ENCODE measurements at regions not wholly inside any gene's neighbourhood (a gene's known extent, or its start where the extent isn't known, plus 50 kb on each side); places are given as distances from the start of the nearest gene placed in this dataset.

DNA sequence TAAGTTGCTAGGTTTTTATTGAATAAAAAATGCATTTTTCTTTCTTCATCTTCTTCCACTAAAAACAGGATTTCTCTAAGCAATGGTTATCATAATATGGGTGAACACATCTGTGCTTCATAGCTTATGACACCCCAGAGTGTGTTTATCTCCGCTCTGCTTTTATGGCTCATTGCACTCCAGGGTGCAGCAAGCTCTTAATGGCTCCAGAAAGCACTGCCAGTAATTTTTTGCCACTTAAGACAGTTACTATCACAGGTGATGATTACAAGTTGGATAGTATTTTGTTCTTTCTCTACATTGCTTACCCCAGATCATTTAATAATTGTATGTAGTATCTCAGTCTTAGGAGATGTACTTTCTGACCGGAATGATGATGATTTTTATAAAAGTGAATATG is 239.3 kb upstream of the CDH20 start:
- DNase-seq, result peak in 1 of 2 experiments; percentile 21

DNA sequence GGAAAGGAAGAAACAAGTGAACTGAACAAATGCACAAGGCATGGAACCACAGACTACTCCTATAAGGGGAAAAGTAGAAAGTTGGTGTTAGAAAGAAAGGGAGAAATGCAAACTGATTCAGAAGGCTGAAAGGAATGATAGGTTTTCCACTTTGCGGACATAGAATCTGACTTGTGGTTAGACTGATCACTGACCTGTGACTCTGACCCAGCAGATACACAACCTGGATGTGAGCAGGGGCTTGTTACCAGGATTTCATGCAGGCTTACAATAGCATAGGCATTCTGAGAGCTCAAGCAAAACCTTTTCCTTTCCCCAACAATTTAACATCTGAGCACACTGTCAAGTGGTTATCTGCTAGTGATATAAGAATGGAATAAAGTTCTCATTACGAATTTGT is 237.0 kb upstream of the CDH20 start:
- no peak for DNase-seq

DNA sequence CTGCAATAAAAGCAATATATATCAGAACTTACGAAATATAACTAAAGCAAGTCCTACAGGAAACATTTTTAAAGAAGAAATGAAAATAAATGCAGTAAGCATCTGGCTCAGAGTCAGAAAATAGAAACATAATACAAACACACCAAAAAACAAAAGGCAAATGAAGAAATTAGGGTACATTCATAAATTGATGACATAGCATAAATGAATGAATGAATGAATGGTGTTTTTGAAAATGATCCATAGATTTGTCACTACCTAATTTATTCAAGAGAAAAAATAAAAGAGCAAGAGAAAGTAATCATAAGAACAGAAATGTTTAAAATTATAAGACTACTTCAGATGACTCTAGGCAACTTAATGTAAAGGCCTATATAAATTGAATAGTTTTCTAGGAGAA is 226.1 kb upstream of the CDH20 start:
- DNase-seq, result no peak

DNA sequence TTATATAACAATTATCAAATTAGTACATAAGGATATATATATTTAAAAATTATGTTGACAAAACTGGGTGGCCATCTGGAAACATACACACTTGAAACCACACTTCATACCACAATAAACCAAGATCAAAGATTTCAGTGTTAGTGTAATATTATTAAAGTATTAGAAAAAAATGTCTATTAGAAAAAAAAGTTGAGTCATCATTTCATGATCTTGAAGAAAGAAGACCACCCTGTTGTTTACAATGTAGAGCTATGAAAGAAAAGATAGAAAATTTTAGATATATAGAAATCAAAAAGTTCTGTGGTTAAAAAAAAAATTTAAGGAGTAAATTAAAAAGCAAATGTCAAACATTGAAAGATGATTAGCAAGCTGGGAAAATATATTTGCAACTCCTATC is 224.5 kb upstream of the CDH20 start:
- DNase-seq, result no peak

DNA sequence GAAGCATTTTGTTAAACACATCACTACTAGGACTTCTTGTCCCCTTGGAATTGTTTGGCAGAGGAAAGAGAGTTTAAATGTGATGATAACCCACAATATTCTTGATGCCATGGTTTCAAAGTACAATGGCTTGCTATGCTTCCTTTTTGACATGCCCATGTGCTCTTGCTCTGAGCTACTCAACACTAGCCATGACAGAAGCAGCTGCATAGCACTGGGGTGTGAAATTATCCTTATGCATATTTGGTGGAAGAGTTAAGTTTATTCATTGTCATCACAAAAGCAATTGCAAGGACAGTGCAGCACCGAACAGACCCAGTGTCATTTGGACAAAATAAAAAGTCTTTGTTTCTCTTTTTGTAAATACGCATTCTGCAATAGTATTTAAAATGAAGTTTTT is 209.9 kb upstream of the CDH20 start:
- no peak for DNase-seq

DNA sequence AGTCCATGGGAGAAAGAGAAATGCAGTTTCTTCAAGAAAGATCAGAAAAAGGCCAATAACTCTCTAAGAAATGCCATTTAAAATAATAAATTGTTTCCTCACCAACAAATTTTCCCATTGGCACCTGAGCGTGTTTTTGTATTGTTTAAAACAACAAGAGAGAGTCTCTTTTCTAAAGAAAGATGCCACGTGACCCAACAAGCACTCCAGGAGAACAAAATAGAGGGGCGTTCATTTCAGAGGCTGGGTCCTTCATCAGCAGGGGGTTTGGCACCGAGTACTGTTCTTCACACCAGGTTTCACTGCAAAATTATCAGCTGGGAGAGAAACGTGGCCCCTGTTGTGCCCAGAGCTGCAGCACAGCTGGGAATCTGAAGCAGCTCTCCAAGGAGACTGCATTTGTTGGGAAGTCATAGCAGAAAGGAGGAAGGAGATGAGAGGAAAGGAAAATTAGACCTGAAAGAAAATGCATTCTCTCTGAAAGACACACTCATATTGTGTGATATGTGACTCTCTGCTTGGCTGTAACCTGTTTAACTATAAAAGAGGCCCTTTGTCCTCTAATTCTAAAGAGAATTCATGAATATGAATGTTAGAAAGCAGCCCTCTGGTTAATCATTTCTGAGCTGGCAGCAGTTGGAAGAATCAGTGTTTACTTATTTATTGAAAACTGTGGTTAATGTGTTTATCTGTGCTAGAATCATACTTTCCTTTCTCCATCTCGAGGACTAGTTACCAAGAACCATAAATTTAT is 205.3 kb upstream of the CDH20 start:
- DNase-seq, result no peak

DNA sequence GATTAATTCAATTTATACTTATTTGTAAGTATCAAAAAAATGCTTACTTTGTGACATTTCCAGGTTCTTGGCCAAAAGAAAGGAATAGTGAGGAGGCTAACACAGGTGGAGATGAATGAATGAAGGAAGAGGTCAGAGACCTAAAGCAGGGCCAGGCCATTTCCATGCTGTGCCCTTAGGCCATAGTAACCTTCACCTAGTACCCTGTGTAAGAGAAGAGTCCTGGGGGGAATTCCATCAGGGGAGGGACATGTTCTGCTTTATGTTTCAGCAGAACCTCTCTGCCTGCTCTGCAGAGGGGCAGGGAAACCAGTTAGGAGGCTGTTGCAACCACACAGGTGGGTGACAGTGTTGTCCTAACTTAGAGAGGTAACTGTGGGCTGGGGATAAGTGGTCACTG is 204.2 kb upstream of the CDH20 start:
- DNase-seq, result no peak

DNA sequence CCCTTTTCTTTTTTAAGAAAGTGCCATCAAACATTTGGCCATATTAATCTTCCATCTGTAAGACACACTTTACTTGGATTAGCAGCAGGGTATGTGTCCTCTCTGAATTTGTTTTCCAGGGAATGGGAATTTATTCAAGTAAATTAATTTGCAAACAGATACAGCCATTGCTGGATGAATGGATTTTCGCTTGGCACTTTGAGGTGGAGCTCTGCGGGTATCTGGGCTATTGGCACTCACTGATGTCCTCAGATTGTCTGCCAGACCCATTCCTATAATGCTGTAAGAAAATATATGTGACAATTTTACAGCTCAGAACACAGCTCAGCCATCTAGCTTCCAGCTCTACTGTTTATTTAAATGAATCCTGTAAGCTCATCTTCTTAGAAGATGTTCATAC is 201.2 kb upstream of the CDH20 start:
- no peak for DNase-seq

DNA sequence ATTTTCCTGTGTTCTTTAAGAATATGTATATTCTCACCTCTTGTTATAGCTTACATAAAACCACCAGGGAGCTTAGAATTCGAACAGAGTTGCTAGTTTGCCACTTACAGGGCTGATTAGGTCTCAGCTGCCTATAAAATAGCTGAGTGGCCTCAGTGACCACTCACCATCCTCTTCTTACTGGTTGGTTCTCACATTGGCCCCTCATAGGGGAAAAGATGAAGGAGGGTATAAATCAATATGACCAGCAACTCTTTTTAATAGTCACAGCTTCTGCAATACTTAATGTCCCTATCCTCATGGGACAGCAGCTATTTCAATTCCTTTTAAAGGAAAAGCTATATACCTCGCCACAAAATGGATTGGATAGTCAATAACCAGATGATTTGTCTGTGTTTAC is 199.4 kb upstream of the CDH20 start:
- no peak for DNase-seq

DNA sequence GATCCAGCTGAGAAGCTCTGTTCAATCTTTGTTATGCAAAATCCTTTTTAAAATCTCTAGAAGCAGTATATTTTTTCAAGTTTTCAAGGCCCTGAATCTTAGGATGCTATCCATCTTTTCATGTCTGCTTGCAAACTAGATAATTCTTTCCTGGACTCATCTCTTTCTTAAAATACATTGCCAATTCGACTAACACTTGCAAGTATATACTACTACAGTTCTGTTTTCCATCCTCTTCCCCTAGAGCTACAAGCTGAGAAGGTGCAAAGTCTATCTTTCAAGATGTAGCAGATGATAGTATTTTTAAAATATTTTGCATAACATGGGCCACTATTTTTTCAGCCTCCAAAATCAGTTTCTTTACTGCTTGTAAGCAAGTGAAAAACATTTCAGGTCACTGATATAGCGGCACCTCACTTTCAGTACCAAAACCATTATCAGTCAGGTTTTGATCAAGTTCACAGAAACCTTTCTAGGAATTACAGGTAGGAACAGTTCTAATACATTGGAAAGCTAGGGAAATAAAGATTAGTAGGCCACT is 196.4 kb upstream of the CDH20 start:
- DNase-seq, result no peak

DNA sequence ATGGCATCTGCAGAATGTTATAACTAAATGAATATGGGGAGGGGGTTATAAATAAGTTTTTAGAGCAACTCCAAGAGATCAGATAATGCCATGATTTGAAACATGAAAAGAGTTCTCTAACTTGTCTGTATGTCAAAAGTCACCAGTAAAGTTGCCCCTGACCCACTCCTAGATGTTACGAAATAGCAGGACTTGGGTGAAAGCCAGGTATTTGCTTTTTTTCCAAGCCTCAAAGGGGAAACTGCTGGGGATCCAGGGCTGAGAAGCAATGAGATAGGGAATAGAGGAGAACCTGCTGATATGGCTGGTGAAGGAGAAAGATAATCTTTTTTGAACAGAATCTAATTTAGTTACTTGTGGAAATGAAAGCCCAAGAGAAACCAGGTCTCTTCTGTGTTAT is 191.5 kb upstream of the CDH20 start:
- no peak for DNase-seq

DNA sequence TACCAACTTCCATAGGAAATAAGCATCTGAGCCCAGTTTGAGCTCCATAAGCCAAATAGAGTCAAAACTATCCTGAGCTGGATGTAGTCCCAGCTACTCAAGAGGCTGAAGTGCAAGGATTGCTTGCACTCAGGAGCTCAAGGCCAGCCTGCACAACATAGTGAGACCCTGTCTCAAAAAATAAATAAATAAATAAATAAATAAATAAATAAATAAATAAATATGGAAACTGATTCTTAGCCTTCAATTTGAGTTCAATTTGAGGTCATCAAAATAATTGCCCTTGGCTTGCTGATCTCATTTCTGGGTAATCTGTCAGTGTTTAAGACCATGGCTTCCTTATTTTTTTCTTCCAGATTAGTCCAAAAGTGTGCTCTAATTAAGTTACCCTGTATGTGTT is 184.9 kb upstream of the CDH20 start:
- DNase-seq, result no peak

DNA sequence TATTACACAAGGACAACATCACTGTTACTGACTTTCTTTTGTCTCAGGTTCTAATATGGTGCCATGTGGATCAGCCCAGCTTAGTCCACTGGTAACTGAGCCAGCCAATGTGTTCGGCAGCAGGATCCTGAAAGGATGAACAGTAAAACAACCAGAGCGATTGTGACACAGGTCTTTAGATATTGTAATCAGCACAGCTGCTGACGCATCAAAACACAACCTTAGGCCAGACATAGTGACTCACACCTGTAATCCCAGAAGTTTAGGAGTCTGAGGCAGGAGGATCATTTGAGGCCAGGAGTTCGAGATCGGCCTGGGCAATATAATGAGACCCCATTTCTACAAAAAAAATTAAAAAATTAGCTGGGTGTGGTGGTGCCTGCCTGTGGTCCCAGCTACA is 183.4 kb upstream of the CDH20 start:
- no peak for DNase-seq

DNA sequence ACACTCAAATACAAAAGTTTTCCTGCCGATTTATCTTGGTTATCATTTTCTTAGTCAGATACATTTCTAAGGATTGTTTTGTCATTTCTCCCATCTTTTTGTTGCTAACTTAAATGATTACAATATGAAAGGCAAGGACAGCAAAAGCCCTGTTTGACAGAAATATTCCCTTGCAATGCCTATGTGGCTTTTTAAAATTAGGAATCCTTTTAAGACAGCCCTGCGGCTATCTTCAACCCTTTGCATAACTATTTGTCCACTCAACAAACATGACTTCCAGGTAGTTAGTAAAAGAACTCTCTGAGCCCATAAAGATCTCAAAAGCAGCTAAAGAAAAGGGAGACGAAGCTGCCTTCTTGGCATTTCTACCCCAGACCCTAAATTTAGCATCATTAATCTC is 179.7 kb upstream of the CDH20 start:
- no peak for DNase-seq

DNA sequence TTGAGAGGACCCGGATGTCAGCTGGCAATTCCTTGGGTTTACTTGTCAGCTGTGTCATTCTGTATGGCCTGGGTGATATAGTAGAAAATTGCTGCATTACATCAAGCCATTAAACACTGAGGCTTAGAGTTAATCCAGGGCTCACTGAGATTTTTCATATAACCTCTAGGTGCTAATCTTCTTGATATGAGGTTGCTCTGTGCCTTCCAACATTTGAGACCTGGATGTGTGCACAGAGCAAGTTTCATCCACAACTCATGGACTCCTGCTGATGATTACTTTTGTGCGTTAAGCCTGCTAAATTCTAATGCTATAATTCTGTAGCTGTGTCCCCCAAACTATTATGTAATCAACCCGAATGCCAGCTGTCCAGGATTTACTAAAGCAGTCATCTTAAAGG is 178.4 kb upstream of the CDH20 start:
- no peak for DNase-seq

DNA sequence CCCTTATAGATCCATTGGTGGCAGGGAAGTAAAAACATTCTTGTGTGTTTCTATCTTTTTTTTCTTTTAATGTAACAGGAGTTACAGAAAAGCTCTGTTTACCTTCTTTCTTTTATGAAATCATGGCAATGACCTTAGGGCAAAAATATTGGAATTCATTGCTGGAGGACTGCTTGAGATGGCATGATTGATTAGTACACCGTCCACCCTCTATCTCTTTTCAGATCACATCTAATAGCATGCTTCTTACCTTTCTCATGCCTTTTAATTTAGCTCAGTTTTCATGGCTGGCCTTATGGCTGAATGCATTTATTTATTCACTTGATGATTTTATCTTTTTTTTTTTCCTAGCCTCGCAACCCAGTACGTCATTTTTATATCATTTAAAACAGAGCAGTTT is 177.6 kb upstream of the CDH20 start:
- DNase-seq, result no peak

DNA sequence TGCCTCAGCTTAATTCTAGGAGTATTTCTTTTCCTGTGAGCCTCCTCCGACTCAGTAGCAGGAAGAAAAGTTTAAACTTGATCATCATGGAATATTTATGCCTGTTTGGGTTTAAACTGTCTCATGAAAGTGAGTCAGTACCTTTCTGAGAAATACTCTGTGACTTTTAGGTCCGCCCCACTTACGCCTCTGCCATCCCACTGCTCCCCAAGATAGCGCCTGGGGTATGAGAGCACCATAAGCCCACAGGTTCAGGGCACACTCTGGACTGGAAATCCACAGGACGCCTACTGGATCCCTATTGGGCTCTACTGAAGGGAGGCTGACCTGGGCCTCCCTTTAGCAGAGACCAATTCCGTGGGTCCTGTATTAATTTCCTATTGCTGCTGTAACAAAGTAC is 175.8 kb upstream of the CDH20 start:
- DNase-seq, result no peak

DNA sequence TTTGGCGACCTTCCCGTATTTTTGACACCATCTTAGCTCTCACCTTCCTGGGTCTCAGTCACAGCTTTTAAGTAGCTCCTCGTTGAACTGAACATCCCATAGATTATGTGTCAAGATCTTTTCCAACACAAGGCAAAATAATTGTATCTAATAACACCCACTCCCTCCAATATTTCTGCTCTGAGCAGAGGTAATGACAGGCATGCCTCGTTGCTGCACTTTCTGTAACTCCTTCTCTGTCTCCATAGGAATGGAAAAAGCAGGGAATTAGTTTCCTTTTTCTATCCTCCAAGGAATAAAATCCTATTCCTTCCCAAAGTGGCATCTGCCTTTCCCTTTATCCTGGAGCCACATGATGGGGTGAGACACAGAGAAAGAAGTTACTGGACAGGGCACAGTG is 174.0 kb upstream of the CDH20 start:
- DNase-seq, result no peak

DNA sequence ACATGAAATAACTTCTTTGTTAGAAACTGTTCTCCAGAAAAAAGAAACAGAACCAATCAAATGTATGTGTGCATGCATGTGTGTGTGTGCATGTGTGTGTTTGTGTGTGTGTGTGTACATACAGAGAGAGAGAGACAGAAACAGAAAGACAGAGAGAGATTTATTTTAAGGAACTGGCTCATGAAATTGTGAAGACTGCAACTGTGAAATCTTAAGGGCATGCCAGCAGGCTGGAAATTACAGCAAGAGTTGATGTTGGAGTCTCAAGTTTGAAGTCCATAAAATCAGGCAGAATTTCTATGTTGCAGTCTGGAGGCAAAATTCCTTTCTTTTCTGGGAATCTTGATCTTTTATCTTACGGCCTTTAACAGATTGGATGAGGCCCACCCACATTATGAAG is 168.9 kb upstream of the CDH20 start:
- no peak for DNase-seq

DNA sequence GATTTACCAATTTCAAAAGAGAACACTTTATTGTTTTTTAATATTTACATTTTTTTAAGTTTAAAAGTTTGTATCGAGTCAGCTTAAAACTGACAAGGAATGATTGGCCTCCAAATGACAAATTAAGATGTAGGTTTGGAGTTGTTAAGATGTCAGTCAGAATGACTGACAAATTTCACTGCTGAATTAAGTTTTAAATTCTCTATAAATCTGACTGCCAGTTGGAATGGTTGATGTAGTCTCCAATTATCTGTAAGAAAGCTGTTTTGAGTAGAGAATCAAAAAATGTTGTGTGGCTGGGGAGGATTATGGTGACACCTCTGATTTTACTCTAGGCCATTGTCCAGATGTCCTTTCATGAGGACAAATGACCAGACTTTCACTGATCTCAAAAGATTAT is 165.3 kb upstream of the CDH20 start:
- no peak for DNase-seq

DNA sequence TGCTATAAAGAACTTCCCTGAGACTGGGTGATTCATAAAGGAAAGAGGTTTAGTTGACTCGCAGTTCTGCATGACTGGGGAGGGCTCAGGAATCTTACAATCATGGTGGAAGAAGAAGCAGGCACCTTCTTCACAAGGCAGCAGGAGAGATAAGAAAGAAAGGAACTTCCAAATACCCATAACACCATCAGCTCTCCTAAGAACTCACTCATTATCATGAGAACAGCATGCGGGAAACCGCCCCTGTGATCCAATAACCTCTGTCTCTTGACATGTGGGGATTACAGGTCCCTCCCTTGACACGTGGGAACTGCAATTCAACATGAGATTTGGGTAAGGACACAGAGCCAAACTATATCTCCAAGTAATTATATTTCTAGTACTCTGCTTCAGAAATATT is 163.8 kb upstream of the CDH20 start:
- DNase-seq, result no peak

DNA sequence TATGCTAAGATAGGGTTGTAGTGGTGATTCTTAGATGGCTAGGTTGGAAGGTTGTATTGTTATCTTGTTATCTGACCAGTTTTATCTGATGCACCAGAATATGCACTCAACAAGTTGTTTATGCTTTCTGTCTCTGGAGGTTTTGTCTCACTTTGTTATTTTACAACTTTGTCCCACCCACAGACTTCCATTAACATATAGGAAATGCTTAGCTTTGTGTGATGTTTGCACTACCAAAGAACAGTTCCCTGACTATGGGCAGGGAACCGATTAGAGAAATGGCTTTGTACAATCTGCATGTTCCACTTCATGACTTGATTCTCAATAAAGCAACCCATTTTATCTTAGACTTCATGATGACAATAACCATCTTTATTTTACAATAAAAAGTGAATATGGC is 160.6 kb upstream of the CDH20 start:
- DNase-seq, result no peak

DNA sequence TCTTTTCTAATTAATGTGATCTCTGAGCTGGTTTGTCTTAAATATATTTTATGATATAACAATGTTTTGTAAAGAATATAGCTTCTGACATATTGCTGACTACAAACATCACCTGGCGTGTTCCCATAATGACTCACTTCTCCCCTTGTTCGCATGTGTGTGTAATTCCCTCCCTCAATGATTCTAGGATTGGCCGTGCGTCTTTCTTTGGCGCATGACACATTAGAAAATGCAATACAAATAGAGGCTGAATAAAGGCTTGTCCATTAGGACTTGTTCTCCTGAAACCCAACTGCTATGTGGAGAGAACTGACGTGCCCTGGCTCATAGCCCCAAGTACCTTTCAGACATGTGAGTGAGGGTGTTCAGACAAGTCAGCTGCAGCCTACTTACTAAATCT is 159.7 kb upstream of the CDH20 start:
- no peak for DNase-seq

DNA sequence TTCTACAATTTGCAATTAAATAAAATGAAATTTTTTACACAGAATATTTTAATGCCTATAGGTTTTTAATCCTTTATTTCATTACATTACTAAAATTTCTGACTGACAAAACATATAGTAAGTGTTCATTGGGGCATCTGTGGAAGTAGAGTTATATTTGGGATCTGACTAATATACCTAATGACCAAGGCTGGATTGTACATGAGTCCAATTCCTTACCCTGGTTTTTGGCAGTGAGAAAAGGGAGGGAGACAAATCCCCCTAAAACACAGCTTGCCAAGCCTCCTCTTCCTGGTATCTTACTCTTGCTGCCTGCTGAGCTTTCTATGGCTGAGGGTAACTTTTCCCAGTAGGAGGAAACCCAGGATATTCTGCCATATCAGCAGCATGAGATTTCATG is 149.4 kb upstream of the CDH20 start:
- DNase-seq, result no peak

DNA sequence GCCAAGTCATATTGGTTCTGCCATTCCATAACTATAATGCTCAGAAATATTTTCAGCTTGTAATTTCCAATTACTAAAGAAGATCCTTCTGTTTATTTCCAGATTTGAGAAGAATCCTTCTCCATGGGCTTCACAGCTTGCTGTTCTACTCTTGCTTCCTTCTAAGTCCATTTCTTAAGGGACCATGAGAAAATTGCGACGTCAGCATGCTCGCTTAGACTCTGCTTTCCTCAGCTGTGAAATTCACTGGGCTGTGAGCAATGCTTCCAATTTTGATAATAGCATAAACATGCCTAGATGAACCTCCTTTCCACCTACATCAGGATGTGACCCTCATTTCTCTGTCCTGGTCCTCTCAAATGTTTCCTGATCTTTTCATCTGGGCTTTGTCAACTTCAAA is 145.3 kb upstream of the CDH20 start:
- no peak for DNase-seq

Data from NCI-H1930 (cell line).